B cell (primary cell): ENCODE measurements at regions not wholly inside any gene's neighbourhood (a gene's known extent, or its start where the extent isn't known, plus 50 kb on each side); places are given as distances from the start of the nearest gene placed in this dataset.
"Not testable (repeated sequence)": the region's sequence is repeated elsewhere in the genome, so short reads cannot be mapped to it uniquely, and the experiment has no call there.

Experiments used
- ATAC-seq: fragments of 200-7000 bp; cut with Tn5 transposase; one replicate; pipeline ENCODE4 v1.10.0; 2021; ENCODE audit warnings: low read depth, mild to moderate bottlenecking, moderate number of reproducible peaks, moderate library complexity
- CTCF ChIA-PET: fragments of 350-600 bp; sonication (Branson Sonifier 250); formaldehyde crosslinking; loops from one replicate; lab custom pipeline; 2021; ENCODE audit warnings: antibody characterized with exemption, inconsistent platforms; lab: Charles Lee
- POLR2A ChIA-PET: fragments of 350-600 bp; sonication (Branson Sonifier 250); formaldehyde crosslinking; loops from one replicate; lab custom pipeline; 2021; ENCODE audit warnings: antibody characterized with exemption; lab: Charles Lee
- DNase-seq: peaks from one replicate; pipeline ENCODE4 v3.0.0; 2013
- H2AFZ ChIP-seq: 2 replicates; pipeline ENCODE4 v1.6.1; 2012; ENCODE audit warnings: mild to moderate bottlenecking, low read depth, low read length; ENCODE audit not compliant: insufficient read depth, poor library complexity, severe bottlenecking
- H3K27ac ChIP-seq, 2 donors: 1 replicate in 1 of 2; 2 replicates in 1 of 2; pipeline ENCODE4 v1.5.1; 2012 to 2013; ENCODE audit warnings: low read length in 2 of 2, mild to moderate bottlenecking in 2 of 2, moderate library complexity in 1 of 2
- H3K27me3 ChIP-seq, 4 experiments: fragments of 200-600 bp in 1 of 4; sonication (generic) in 1 of 4; replicated peaks in 1 of 4; 1 replicate in 2 of 4; 2 replicates in 2 of 4; pipeline versions ENCODE4 v1.6.1 to v1.7.0; 2013 to 2016; ENCODE audit warnings: low read length in 3 of 4, mild to moderate bottlenecking in 2 of 4, mixed read lengths in 1 of 4, moderate library complexity in 1 of 4; ENCODE audit not compliant: insufficient read depth in 4 of 4, control insufficient read depth in 3 of 4; ENCODE audit errors: control extremely low read depth in 1 of 4
- H3K36me3 ChIP-seq, 2 experiments: replicated peaks in 1 of 2; 1 replicate in 1 of 2; 2 replicates in 1 of 2; pipeline versions ENCODE4 v1.6.1 to v1.7.1; 2013; ENCODE audit warnings: low read length in 1 of 2; ENCODE audit not compliant: insufficient read depth in 2 of 2, control insufficient read depth in 1 of 2; ENCODE audit errors: control extremely low read depth in 1 of 2, extremely low read depth in 1 of 2
- H3K4me1 ChIP-seq, 2 donors: fragments of 200-600 bp in 1 of 2; sonication (generic) in 1 of 2; 1 replicate in 1 of 2; 2 replicates in 1 of 2; pipeline versions ENCODE4 v1.5.1 to v1.6.1; 2013 to 2017; ENCODE audit warnings: low read length in 2 of 2; ENCODE audit not compliant: control insufficient read depth in 2 of 2, insufficient read depth in 2 of 2
- H3K4me2 ChIP-seq: replicated peaks from 2 replicates; pipeline ENCODE3; 2012; ENCODE audit warnings: mild to moderate bottlenecking, low read depth, low read length; ENCODE audit not compliant: poor library complexity, severe bottlenecking
- H3K4me3 ChIP-seq, 5 experiments: fragments of 200-600 bp in 1 of 5; sonication (generic) in 1 of 5; 1 replicate in 3 of 5; 2 replicates in 2 of 5; pipeline versions ENCODE4 v1.5.1 to v1.7.0; 2011 to 2016; ENCODE audit warnings: low read length in 4 of 5, mild to moderate bottlenecking in 4 of 5, low read depth in 2 of 5, control low read depth in 1 of 5, moderate library complexity in 1 of 5; ENCODE audit not compliant: insufficient read depth in 1 of 5; ENCODE audit errors: control extremely low read depth in 1 of 5, extremely low read depth in 1 of 5
- H3K79me2 ChIP-seq: fragments of 200-600 bp; sonication (generic); one replicate; pipeline ENCODE4 v1.6.0; 2016; ENCODE audit warnings: low read length; ENCODE audit not compliant: control insufficient read depth, insufficient read depth
- H3K9ac ChIP-seq: fragments of 200-600 bp; sonication (generic); 2 replicates; pipeline ENCODE4 v1.6.1; 2017; ENCODE audit warnings: mild to moderate bottlenecking, low read length, moderate library complexity
- H3K9me3 ChIP-seq, 3 donors: one replicate each; pipeline versions ENCODE4 v1.6.1 to v1.7.1; 2013; ENCODE audit warnings: low read length in 2 of 3; ENCODE audit not compliant: control insufficient read depth in 2 of 3, insufficient read depth in 1 of 3; ENCODE audit errors: control extremely low read depth in 1 of 3
- H4K20me1 ChIP-seq: 2 replicates; pipeline ENCODE4 v1.6.0; 2012; ENCODE audit warnings: mild to moderate bottlenecking, low read length; ENCODE audit not compliant: insufficient read depth, control insufficient read depth, poor library complexity, severe bottlenecking
- H3K27ac Mint-ChIP-seq: one replicate; pipeline ENCODE4 v1.8.0; 2021; ENCODE audit warnings: mixed read lengths
- H3K27me3 Mint-ChIP-seq: one replicate; pipeline ENCODE4 v1.8.0; 2021; ENCODE audit warnings: mixed read lengths
- H3K4me1 Mint-ChIP-seq: one replicate; pipeline ENCODE4 v1.8.0; 2021; ENCODE audit warnings: mixed read lengths
- H3K4me3 Mint-ChIP-seq: one replicate; pipeline ENCODE4 v1.8.0; 2021; ENCODE audit warnings: mixed read lengths
- H3K9me3 Mint-ChIP-seq: one replicate; pipeline ENCODE4 v1.8.0; 2022; ENCODE audit warnings: mixed read lengths; ENCODE audit not compliant: insufficient read depth
- CTCF ChIP-seq: fragments of 200-600 bp; IDR thresholded peaks from one replicate; pipeline ENCODE4 v1.8.0; 2022; ENCODE audit warnings: antibody characterized with exemption, mild to moderate bottlenecking
- EZH2 ChIP-seq: IDR thresholded peaks from 2 replicates; pipeline ENCODE4 v1.6.1; 2012; ENCODE audit warnings: borderline replicate concordance, low read depth, mild to moderate bottlenecking, moderate library complexity, low read length; ENCODE audit not compliant: insufficient read depth, poor library complexity, severe bottlenecking
- WGBS: methylation state at CpG from one replicate; pipeline ENCODE4 v1.1.5; 2013; ENCODE audit warnings: missing lambda C conversion rate; ENCODE audit not compliant: insufficient coverage; 5-methylcytosine and 5-hydroxymethylcytosine counted together
- intact Hi-C: fragments of 100-400 bp; cut with micrococcal nuclease; formaldehyde crosslinking; loops from one replicate; pipeline ENCODE4 v1.10.0; 2022

- Histone ChIP-seq H3K36me3 (no peaks in the 10 kb centered on the region), H3K4me3 (no peak overlapping the region), H3K79me2 (no peaks in the 10 kb centered on the region), H4K20me1 (no peaks in the 10 kb centered on the region), H3K9ac (no peak overlapping the region), H3K4me2 (no peak overlapping the region), H3K9me3 (no peaks in the 10 kb centered on the region), H3K27ac (no peak overlapping the region), H2AFZ (no peak overlapping the region), H3K4me1 (no peaks in the 10 kb centered on the region), H3K27me3 (no peaks in the 10 kb centered on the region)
- intact Hi-C loops: no loop called here
- Mint-ChIP-seq H3K4me3 (no peak overlapping the region), H3K9me3 (no peaks in the 10 kb centered on the region), H3K4me1 (no peaks in the 10 kb centered on the region), H3K27ac (no peak overlapping the region), H3K27me3 (peaks cover 28% of the 10 kb centered on the region)
- ATAC-seq (no peak), DNase-seq (no peak)
- ChIA-PET POLR2A (no interaction called here), CTCF (no interaction called here)
- TF ChIP-seq CTCF (no peak), EZH2 (no peak)
- WGBS: 89% methylated on average over 12 of the region's 12 CpGs
Measured at GRCh38 chr1:30160999-30161689, 562.2 kb downstream of the MATN1 start.

DNA sequence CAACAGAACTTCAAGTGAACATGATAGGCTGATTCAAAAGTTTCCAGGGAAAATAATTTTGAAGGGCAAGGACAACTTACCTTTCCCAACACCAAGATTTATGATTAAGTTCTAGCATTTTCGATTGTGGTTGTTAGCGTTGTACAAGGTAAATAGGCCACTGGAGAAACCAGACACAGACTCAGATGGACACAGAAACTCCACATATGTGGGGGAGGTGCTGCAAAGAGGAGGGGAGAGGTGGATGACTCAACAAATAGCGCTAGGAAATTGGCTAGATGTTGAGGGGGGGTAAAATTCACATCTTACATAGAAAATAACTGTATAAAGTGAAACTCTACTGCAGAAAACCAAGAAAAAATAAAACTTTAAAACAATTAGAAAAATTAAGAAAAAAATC lies 564.4 kb downstream of the MATN1 start:
- no peaks in the 10 kb centered on the region for H3K9me3 ChIP-seq
- no peak overlapping the region for H3K4me3 ChIP-seq
- H3K27me3 ChIP-seq: no peaks in the 10 kb centered on the region
- ATAC-seq: no peak
- no peaks in the 10 kb centered on the region for H3K4me1 Mint-ChIP-seq
- no peaks in the 10 kb centered on the region for H3K79me2 ChIP-seq
- peaks cover 18% of the 10 kb centered on the region for H3K27me3 Mint-ChIP-seq
- no peak overlapping the region for H3K27ac Mint-ChIP-seq
- TF ChIP-seq EZH2 (no peak), CTCF (no peak)
- no peaks in the 10 kb centered on the region for H3K9me3 Mint-ChIP-seq
- H3K4me1 ChIP-seq: no peaks in the 10 kb centered on the region
- no peak overlapping the region for H3K9ac ChIP-seq
- DNase-seq: no peak
- intact Hi-C loops: no loop called here
- no peaks in the 10 kb centered on the region for H3K36me3 ChIP-seq
- CTCF ChIA-PET: no interaction called here
- H3K4me3 Mint-ChIP-seq: no peak overlapping the region
- POLR2A ChIA-PET: no interaction called here
- H3K27ac ChIP-seq: no peak overlapping the region
- no peak overlapping the region for H3K4me2 ChIP-seq
- no CpG with 5 or more reads among the region's 3 CpGs for WGBS
- no peaks in the 10 kb centered on the region for H4K20me1 ChIP-seq
- H2AFZ ChIP-seq: no peak overlapping the region

- H3K9ac ChIP-seq, intact Hi-C loops, H3K27ac ChIP-seq, H3K27me3 Mint-ChIP-seq, H3K9me3 Mint-ChIP-seq, H3K27me3 ChIP-seq, H3K79me2 ChIP-seq, H3K4me3 Mint-ChIP-seq, POLR2A ChIA-PET, H3K36me3 ChIP-seq, H4K20me1 ChIP-seq, CTCF ChIA-PET, H3K4me2 ChIP-seq, H3K4me1 Mint-ChIP-seq, H3K27ac Mint-ChIP-seq, H3K4me3 ChIP-seq, H2AFZ ChIP-seq, DNase-seq, H3K4me1 ChIP-seq, ATAC-seq: not testable (repeated sequence)
- WGBS: no CpG with 5 or more reads among the region's 2 CpGs
- H3K9me3 ChIP-seq: peaks cover 0 to 11% (median 3%) of the 10 kb centered on the region in 3 donors
Measured at GRCh38 chr1:30155698-30156097, 567.7 kb downstream of the MATN1 start.
